ENCODE measurements at regions not wholly inside any gene's neighbourhood (a gene's known extent, or its start where the extent isn't known, plus 50 kb on each side); places are given as distances from the start of the nearest gene placed in this dataset.

DNA sequence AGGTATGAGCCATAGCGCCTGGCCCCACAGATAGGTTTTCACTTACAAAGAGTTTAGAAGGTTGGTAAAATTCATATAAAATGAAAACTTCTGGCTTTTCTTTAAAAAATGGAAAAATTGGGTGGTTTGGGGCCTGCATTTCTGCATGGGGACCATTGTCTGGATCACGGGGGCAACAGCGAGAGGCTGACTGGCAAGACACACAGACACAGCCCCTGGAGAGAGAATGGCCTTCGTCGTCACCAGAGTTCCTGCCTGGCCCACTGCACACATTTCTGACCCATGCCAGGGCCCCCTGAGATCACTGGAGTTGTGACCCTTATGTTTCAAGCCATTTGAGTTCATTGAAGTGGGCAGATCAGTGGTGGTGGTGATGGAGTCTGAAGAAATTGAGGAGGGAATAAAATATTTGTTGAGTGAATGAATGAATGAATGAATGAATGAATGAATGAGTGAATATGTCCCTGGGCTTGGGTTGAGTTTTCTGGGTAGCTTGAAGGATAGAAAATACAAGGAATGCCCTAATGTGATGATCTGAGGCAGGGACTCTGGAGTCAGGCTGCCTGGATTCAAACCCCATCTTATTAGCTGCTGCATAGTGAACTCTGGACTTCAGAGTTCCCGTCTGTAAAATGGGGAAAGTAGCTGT, 173.8 kb downstream of the ZFP64 start:
- no peak for DNase-seq
- TF ChIP-seq CTCF (IDR thresholded peaks at IDR 0.05 in 4 of 5, conservative IDR thresholded peaks at IDR 0.05 in 1 of 5): no peak
- no peak for TF ChIP-seq POLR2A (IDR thresholded peaks at IDR 0.05)
- Histone ChIP-seq H3K27me3 (no peaks in the 10 kb centered on the region), H3K4me1 (no peaks in the 10 kb centered on the region), H3K4me3 (no peak overlapping the region), H3K9me3 (no peaks in the 10 kb centered on the region), H3K36me3 (no peaks in the 10 kb centered on the region), H3K27ac (no peak overlapping the region)
- no peak for ATAC-seq
- intact Hi-C loops (cut with DNase I; ENCODE audit: low total_unique reads): no loop called here
- in situ Hi-C loops (cut with MboI; ENCODE audit: low sequenced_read_pairs in 4 of 4): no loop called here

DNA sequence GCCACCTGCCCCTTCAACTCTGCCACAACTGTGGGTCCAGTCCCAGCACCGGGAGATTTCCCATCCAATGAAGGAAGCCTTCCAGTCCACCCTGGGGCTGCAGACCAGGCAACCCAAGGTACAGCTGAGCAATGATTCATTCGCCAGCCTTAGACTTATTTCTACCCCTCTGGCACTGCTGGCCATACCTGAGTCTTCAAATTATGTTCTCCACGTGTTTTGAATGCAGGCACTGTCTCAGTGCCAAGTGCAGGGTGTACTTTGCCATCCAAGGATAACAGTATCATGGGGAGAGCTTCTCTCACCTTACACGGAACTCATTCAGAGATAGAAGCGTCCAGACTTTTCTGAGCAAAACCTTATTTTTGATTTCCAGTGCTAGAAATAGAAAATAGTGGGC, 175.6 kb downstream of the ZFP64 start:
- Histone ChIP-seq H3K9me3 (peaks cover 0 to 4% (median 0%) of the 10 kb centered on the region in 3 donors), H3K27me3 (no peaks in the 10 kb centered on the region), H3K36me3 (no peaks in the 10 kb centered on the region), H3K27ac (no peak overlapping the region), H3K4me3 (no peak overlapping the region), H3K4me1 (no peaks in the 10 kb centered on the region)
- in situ Hi-C loops (cut with MboI; ENCODE audit: low sequenced_read_pairs in 4 of 4): no loop called here
- DNase-seq (no peak), ATAC-seq (no peak)
- intact Hi-C loops (cut with DNase I; ENCODE audit: low total_unique reads): no loop called here
- TF ChIP-seq CTCF (IDR thresholded peaks at IDR 0.05 in 4 of 5, conservative IDR thresholded peaks at IDR 0.05 in 1 of 5) (no peak), POLR2A (IDR thresholded peaks at IDR 0.05) (no peak)

GRCh38 chr20:52015155-52015554, 176.4 kb downstream of the ZFP64 start:
- in situ Hi-C loops (cut with MboI; ENCODE audit: low sequenced_read_pairs in 4 of 4): no loop called here
- peaks cover 0 to 4% (median 0%) of the 10 kb centered on the region in 3 donors for H3K9me3 ChIP-seq
- no peak overlapping the region for H3K4me3 ChIP-seq
- no peaks in the 10 kb centered on the region for H3K4me1 ChIP-seq
- no peak for DNase-seq
- no peaks in the 10 kb centered on the region for H3K36me3 ChIP-seq
- no peak overlapping the region for H3K27ac ChIP-seq
- no peaks in the 10 kb centered on the region for H3K27me3 ChIP-seq
- no peak for ATAC-seq
- TF ChIP-seq CTCF (IDR thresholded peaks at IDR 0.05 in 4 of 5, conservative IDR thresholded peaks at IDR 0.05 in 1 of 5) (no peak), POLR2A (IDR thresholded peaks at IDR 0.05) (no peak)
- intact Hi-C loops (cut with DNase I; ENCODE audit: low total_unique reads): no loop called here

DNA sequence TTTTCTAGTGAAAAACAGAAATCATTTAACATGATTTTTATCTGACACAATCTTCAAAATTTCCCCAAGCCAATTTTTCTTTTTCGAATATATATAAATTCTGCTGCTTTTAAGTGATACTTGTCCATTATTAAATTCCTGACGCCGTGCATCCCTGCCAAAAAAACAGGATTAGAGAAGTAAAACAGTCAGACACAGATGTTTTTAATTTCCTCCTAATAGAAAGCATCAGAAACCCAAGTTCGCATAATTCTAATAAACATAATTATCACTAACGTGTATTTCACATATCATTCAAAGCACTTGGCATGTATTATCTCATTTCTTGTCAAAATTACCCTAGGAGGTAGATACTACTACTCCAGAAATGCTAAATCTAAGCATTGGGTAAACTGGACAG, 179.5 kb downstream of the ZFP64 start:
- no peaks in the 10 kb centered on the region for H3K36me3 ChIP-seq
- TF ChIP-seq POLR2A (IDR thresholded peaks at IDR 0.05) (no peak), CTCF (IDR thresholded peaks at IDR 0.05 in 4 of 5, conservative IDR thresholded peaks at IDR 0.05 in 1 of 5) (no peak)
- no peaks in the 10 kb centered on the region for H3K4me1 ChIP-seq
- H3K27me3 ChIP-seq: no peaks in the 10 kb centered on the region
- intact Hi-C loops (cut with DNase I; ENCODE audit: low total_unique reads) (no loop called here), in situ Hi-C loops (cut with MboI; ENCODE audit: low sequenced_read_pairs in 4 of 4) (no loop called here)
- peaks cover 0 to 4% (median 0%) of the 10 kb centered on the region in 3 donors for H3K9me3 ChIP-seq
- no peak for ATAC-seq
- H3K4me3 ChIP-seq: no peak overlapping the region
- no peak for DNase-seq
- H3K27ac ChIP-seq: no peak overlapping the region

- in situ Hi-C loops (cut with MboI; ENCODE audit: low sequenced_read_pairs in 4 of 4): no loop called here
- DNase-seq: no peak
- Histone ChIP-seq H3K27ac (no peak overlapping the region), H3K27me3 (no peaks in the 10 kb centered on the region), H3K9me3 (peaks cover 0 to 4% (median 0%) of the 10 kb centered on the region in 3 donors), H3K4me3 (no peak overlapping the region), H3K36me3 (no peaks in the 10 kb centered on the region), H3K4me1 (no peaks in the 10 kb centered on the region)
- no peak for TF ChIP-seq POLR2A (IDR thresholded peaks at IDR 0.05)
- TF ChIP-seq CTCF (IDR thresholded peaks at IDR 0.05 in 4 of 5, conservative IDR thresholded peaks at IDR 0.05 in 1 of 5): no peak
- ATAC-seq: no peak
- intact Hi-C loops (cut with DNase I; ENCODE audit: low total_unique reads): no loop called here
Measured at GRCh38 chr20:52011093-52011492, 180.5 kb downstream of the ZFP64 start.
